ENCODE measurements at regions not wholly inside any gene's neighbourhood (a gene's known extent, or its start where the extent isn't known, plus 50 kb on each side); places are given as distances from the start of the nearest gene placed in this dataset. TPM values are rescaled to one million over a fixed set of nuclear protein-coding genes. Genes with fewer than 3 reads are reported as not detected.

DNA sequence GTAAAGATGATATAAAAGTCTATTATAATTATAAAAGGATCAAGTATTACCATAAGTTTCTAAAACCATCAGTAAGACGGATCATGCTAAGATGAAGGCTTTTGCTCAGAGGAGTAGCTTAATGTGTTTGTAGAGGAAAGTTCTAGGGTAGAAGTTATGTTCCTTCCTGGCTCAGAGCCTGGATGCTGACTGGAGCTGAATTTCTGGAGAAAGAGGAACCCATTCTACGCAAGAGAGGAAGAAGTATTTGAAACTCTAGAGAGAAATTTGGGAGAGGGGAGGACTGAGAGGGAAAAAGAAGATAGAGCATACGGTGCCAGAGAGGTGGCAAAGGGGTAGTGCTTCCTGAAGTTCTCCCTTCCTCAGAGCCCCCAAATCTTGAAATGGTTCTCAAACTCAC, 51.4 kb upstream of the SGCG start:
- CTCF ChIA-PET = no interaction called here
- POLR2A ChIA-PET = interaction anchor here (0.6 kb wide), 1 partner anchor 11 kb away, joined by 11 read pairs; no protein-coding TSS in a partner anchor
- TF ChIP-seq, protein P1, sequence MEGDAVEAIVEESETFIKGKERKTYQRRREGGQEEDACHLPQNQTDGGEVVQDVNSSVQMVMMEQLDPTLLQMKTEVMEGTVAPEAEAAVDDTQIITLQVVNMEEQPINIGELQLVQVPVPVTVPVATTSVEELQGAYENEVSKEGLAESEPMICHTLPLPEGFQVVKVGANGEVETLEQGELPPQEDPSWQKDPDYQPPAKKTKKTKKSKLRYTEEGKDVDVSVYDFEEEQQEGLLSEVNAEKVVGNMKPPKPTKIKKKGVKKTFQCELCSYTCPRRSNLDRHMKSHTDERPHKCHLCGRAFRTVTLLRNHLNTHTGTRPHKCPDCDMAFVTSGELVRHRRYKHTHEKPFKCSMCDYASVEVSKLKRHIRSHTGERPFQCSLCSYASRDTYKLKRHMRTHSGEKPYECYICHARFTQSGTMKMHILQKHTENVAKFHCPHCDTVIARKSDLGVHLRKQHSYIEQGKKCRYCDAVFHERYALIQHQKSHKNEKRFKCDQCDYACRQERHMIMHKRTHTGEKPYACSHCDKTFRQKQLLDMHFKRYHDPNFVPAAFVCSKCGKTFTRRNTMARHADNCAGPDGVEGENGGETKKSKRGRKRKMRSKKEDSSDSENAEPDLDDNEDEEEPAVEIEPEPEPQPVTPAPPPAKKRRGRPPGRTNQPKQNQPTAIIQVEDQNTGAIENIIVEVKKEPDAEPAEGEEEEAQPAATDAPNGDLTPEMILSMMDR (IDR thresholded peaks at IDR 0.05; ENCODE audit: low read depth, low read length) = no peak
- Histone ChIP-seq H3K4me3 (ENCODE audit: low read depth, low read length) (no peak overlapping the region), H3K27ac (ENCODE audit: low read depth, low read length) (no peak overlapping the region), H3K9me3 (ENCODE audit: control insufficient read depth, insufficient read depth, low read length) (no peaks in the 10 kb centered on the region), H3K27me3 (ENCODE audit: control insufficient read depth, insufficient read depth, low read length) (no peaks in the 10 kb centered on the region)
- DNase-seq (ENCODE audit: low read depth, low spot score) = no peak

Small RNA genes in the stretch of these regions (small RNA-seq; reads per million reads assigned to genes)
- gene MTND3P1 (ENCODE audit: insufficient read length, low read depth) (not detected), gene RF00049 (ENCODE audit: insufficient read length, low read depth) (not detected)

Data from AG04450 (cell line).